NK-92 treated with Interleukin-12 subunit alpha and Interleukin-12 subunit beta, amount 100 ng/mL, for 24 hours (cell line): ENCODE measurements at regions not wholly inside any gene's neighbourhood (a gene's known extent, or its start where the extent isn't known, plus 50 kb on each side); places are given as distances from the start of the nearest gene placed in this dataset.

Source experiments
- DNase-seq: peaks from one replicate; lab custom pipeline; 2025; lab: John Stamatoyannopoulos, UW

GRCh38 chr5:118043531-118043930 is 944.8 kb downstream of the DTWD2 start:
- DNase-seq: no peak

- DNase-seq: no peak
Measured at GRCh38 chr5:118042076-118042475, 946.3 kb downstream of the DTWD2 start.

GRCh38 chr5:118040496-118040895 is 947.9 kb downstream of the DTWD2 start:
- DNase-seq: no peak

GRCh38 chr5:118033686-118034338 is 954.5 kb downstream of the DTWD2 start:
- DNase-seq: no peak

GRCh38 chr5:118029807-118030206 is 958.5 kb downstream of the DTWD2 start:
- no peak for DNase-seq

- DNase-seq: no peak
Measured at GRCh38 chr5:118022062-118022461, 966.3 kb downstream of the DTWD2 start.

GRCh38 chr5:118017536-118017935 is 970.8 kb downstream of the DTWD2 start:
- no peak for DNase-seq

- DNase-seq: no peak
Measured at GRCh38 chr5:118016396-118016795, 972.0 kb downstream of the DTWD2 start.

GRCh38 chr5:118015511-118015910 is 972.8 kb downstream of the DTWD2 start:
- DNase-seq: no peak

GRCh38 chr5:118009741-118010297 is 978.5 kb downstream of the DTWD2 start:
- DNase-seq: no peak

- DNase-seq: no peak
Measured at GRCh38 chr5:118008779-118009178, 979.6 kb downstream of the DTWD2 start.

GRCh38 chr5:118007262-118007661 is 981.1 kb downstream of the DTWD2 start:
- no peak for DNase-seq

- DNase-seq: no peak
Measured at GRCh38 chr5:118006219-118006618, 982.1 kb downstream of the DTWD2 start.

GRCh38 chr5:117999939-118000549 is 988.3 kb downstream of the DTWD2 start:
- no peak for DNase-seq

GRCh38 chr5:117982691-117983090 is 1005.7 kb downstream of the DTWD2 start:
- no peak for DNase-seq

- DNase-seq: no peak
Measured at GRCh38 chr5:117973785-117974184, 1014.6 kb downstream of the DTWD2 start.

- no peak for DNase-seq
Measured at GRCh38 chr5:117955831-117956230, 1032.5 kb downstream of the DTWD2 start.

- DNase-seq: no peak
Measured at GRCh38 chr5:117954331-117954730, 1034.0 kb downstream of the DTWD2 start.

GRCh38 chr5:117953272-117953671 is 1035.1 kb downstream of the DTWD2 start:
- no peak for DNase-seq

- DNase-seq: no peak
Measured at GRCh38 chr5:117947836-117948235, 1040.5 kb downstream of the DTWD2 start.

- DNase-seq: no peak
Measured at GRCh38 chr5:117947121-117947520, 1041.2 kb downstream of the DTWD2 start.

- no peak for DNase-seq
Measured at GRCh38 chr5:117945258-117945657, 1043.1 kb downstream of the DTWD2 start.

GRCh38 chr5:117943541-117943940 is 1044.8 kb downstream of the DTWD2 start:
- no peak for DNase-seq
